OCI-LY1 (cell line): ENCODE measurements at regions not wholly inside any gene's neighbourhood (a gene's known extent, or its start where the extent isn't known, plus 50 kb on each side); places are given as distances from the start of the nearest gene placed in this dataset.

Experiments used
- H2AFZ ChIP-seq: fragments of 200-600 bp; sonication (generic), shearing (Covaris generic); 2 replicates; pipeline ENCODE4 v1.6.0; 2014; ENCODE audit warnings: antibody characterized with exemption, mild to moderate bottlenecking, low read length
- H3F3A ChIP-seq: fragments of 200-600 bp; sonication (generic), shearing (Covaris generic); 2 replicates; pipeline ENCODE4 v1.6.0; 2014; ENCODE audit warnings: mild to moderate bottlenecking, antibody characterized with exemption, low read length, moderate library complexity; ENCODE audit not compliant: insufficient read depth
- H3K27ac ChIP-seq: fragments of 200-600 bp; sonication (generic); 2 replicates; pipeline ENCODE4 v1.5.1; 2014; ENCODE audit warnings: low read length, mixed run types, mild to moderate bottlenecking, low read depth; ENCODE audit not compliant: poor library complexity, severe bottlenecking
- H3K27me3 ChIP-seq: fragments of 200-600 bp; sonication (generic); 2 replicates; pipeline ENCODE4 v1.6.0; 2014; ENCODE audit warnings: antibody characterized with exemption, mild to moderate bottlenecking, low read length, moderate library complexity; ENCODE audit not compliant: insufficient read depth
- H3K36me3 ChIP-seq: fragments of 200-600 bp; sonication (generic); 2 replicates; pipeline ENCODE4 v1.6.1; 2014; ENCODE audit warnings: mild to moderate bottlenecking, antibody characterized with exemption, low read length, moderate library complexity, mixed read lengths; ENCODE audit not compliant: insufficient read depth
- H3K4me1 ChIP-seq: fragments of 200-600 bp; sonication (generic); 2 replicates; pipeline ENCODE4 v1.5.1; 2014; ENCODE audit warnings: mild to moderate bottlenecking, low read length, moderate library complexity; ENCODE audit not compliant: insufficient read depth, severe bottlenecking
- H3K4me2 ChIP-seq: fragments of 200-600 bp; sonication (generic), shearing (Covaris generic); 2 replicates; pipeline ENCODE4 v1.6.1; 2014; ENCODE audit warnings: low read length
- H3K4me3 ChIP-seq: fragments of 200-600 bp; sonication (generic); 2 replicates; pipeline ENCODE4 v1.5.1; 2014; ENCODE audit warnings: low read length, low read depth, mild to moderate bottlenecking, mixed read lengths; ENCODE audit not compliant: poor library complexity, severe bottlenecking
- H3K79me2 ChIP-seq: fragments of 200-600 bp; shearing (Covaris generic); 2 replicates; pipeline ENCODE4 v1.6.1; 2016; ENCODE audit warnings: mixed run types, low read length, mixed read lengths; ENCODE audit not compliant: insufficient read depth
- H3K9ac ChIP-seq: fragments of 200-600 bp; sonication (generic), shearing (Covaris generic); 2 replicates; pipeline ENCODE4 v1.6.1; 2014; ENCODE audit warnings: mild to moderate bottlenecking, low read length, mixed read lengths
- H3K9me2 ChIP-seq: fragments of 200-600 bp; sonication (generic), shearing (Covaris generic); 2 replicates; pipeline ENCODE4 v1.6.1; 2014; ENCODE audit warnings: low read depth, mild to moderate bottlenecking, low read length, mixed read lengths
- H3K9me3 ChIP-seq: fragments of 200-600 bp; shearing (Covaris generic); 2 replicates; pipeline ENCODE4 v1.6.1; 2014; ENCODE audit warnings: low read length, mixed read lengths
- H4K20me1 ChIP-seq: fragments of 200-600 bp; sonication (generic), shearing (Covaris generic); 2 replicates; pipeline ENCODE4 v1.6.0; 2016; ENCODE audit warnings: mild to moderate bottlenecking, low read length; ENCODE audit not compliant: insufficient read depth
- EZH2 ChIP-seq: fragments of 200-600 bp; sonication (generic), shearing (Covaris generic); IDR thresholded peaks from 2 replicates; pipeline ENCODE4 v1.8.0; 2017; ENCODE audit warnings: borderline replicate concordance, mixed run types, mild to moderate bottlenecking, antibody characterized with exemption, low read length, moderate library complexity, mixed read lengths
- TF ChIP-seq, protein P1 (sequence below): fragments of 200-600 bp; sonication (generic), shearing (Covaris generic); IDR thresholded peaks from 2 replicates; pipeline ENCODE4 v1.5.1; 2017; ENCODE audit warnings: mild to moderate bottlenecking, antibody characterized with exemption, low read length, moderate library complexity, mixed read lengths

DNA sequence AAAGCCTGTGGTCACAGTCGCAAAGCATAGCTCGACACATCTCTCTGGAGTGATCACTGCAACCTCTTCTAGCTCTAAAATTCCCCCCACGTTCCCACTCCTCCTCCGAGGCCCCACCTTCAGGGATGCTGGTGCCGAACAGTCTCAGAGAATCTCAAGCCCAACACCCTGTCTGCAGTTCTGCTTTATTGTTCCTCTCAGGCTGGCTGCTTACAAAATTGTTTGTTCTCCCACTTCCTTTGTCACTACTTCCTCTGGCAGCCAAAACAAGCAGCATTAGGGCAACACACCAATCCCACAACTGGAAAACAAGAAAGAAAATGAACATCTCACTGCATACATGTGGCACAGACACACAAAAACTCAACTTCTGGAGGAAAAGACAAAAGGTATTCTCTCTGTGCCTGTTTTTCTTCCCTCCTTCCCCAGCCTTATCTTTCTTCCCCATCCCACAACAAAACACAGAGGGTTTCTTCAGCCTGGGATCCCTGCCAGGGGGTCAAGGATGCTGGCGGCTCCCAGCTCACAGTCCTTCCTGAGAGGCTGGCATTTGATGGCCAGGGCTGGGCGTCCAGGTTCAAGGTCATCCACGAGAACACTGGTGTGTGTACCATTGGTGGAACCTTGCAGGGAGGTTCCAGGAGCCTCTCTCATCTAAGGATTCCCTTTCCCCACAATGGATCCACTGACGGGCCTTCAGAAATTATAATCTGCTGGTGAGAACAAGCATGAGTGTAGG, 108.4 kb downstream of the TMCO5A start:
- Histone ChIP-seq H3K4me1 (no peaks in the 10 kb centered on the region), H3K4me2 (no peak overlapping the region), H3K36me3 (no peaks in the 10 kb centered on the region), H3K27me3 (no peaks in the 10 kb centered on the region), H3F3A (no peaks in the 10 kb centered on the region), H4K20me1 (no peaks in the 10 kb centered on the region), H3K27ac (no peak overlapping the region), H3K9ac (no peak overlapping the region), H3K9me2 (no peaks in the 10 kb centered on the region), H3K9me3 (no peaks in the 10 kb centered on the region), H3K4me3 (no peak overlapping the region), H3K79me2 (no peaks in the 10 kb centered on the region), H2AFZ (no peak overlapping the region)
- TF ChIP-seq, protein P1, sequence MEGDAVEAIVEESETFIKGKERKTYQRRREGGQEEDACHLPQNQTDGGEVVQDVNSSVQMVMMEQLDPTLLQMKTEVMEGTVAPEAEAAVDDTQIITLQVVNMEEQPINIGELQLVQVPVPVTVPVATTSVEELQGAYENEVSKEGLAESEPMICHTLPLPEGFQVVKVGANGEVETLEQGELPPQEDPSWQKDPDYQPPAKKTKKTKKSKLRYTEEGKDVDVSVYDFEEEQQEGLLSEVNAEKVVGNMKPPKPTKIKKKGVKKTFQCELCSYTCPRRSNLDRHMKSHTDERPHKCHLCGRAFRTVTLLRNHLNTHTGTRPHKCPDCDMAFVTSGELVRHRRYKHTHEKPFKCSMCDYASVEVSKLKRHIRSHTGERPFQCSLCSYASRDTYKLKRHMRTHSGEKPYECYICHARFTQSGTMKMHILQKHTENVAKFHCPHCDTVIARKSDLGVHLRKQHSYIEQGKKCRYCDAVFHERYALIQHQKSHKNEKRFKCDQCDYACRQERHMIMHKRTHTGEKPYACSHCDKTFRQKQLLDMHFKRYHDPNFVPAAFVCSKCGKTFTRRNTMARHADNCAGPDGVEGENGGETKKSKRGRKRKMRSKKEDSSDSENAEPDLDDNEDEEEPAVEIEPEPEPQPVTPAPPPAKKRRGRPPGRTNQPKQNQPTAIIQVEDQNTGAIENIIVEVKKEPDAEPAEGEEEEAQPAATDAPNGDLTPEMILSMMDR, result no peak
- no peak for TF ChIP-seq EZH2

GRCh38 chr15:38046257-38047051, 112.0 kb downstream of the TMCO5A start:
- Histone ChIP-seq H3K9ac (no peak overlapping the region), H3K27ac (no peak overlapping the region), H3K4me3 (no peak overlapping the region), H3K79me2 (no peaks in the 10 kb centered on the region), H3K9me2 (no peaks in the 10 kb centered on the region), H3K4me2 (no peak overlapping the region), H3F3A (no peaks in the 10 kb centered on the region), H3K9me3 (no peaks in the 10 kb centered on the region), H3K4me1 (no peaks in the 10 kb centered on the region), H3K36me3 (no peaks in the 10 kb centered on the region), H4K20me1 (no peaks in the 10 kb centered on the region), H2AFZ (no peak overlapping the region), H3K27me3 (no peaks in the 10 kb centered on the region)
- no peak for TF ChIP-seq EZH2
- TF ChIP-seq, protein P1, result no peak

- TF ChIP-seq, protein P1, result no peak
- TF ChIP-seq EZH2, result no peak
- no peak overlapping the region for H3K4me2 ChIP-seq
- no peaks in the 10 kb centered on the region for H3K36me3 ChIP-seq
- no peaks in the 10 kb centered on the region for H3K79me2 ChIP-seq
- H3F3A ChIP-seq, result no peaks in the 10 kb centered on the region
- no peaks in the 10 kb centered on the region for H3K9me2 ChIP-seq
- no peak overlapping the region for H2AFZ ChIP-seq
- no peak overlapping the region for H3K9ac ChIP-seq
- no peaks in the 10 kb centered on the region for H3K27me3 ChIP-seq
- H3K9me3 ChIP-seq, result no peaks in the 10 kb centered on the region
- H4K20me1 ChIP-seq, result no peaks in the 10 kb centered on the region
- no peaks in the 10 kb centered on the region for H3K4me1 ChIP-seq
- no peak overlapping the region for H3K4me3 ChIP-seq
- no peak overlapping the region for H3K27ac ChIP-seq
Observed at GRCh38 chr15:38048001-38048455, 113.6 kb downstream of the TMCO5A start.
